HG03342 (cell line): ENCODE measurements at regions not wholly inside any gene's neighbourhood (a gene's known extent, or its start where the extent isn't known, plus 50 kb on each side); places are given as distances from the start of the nearest gene placed in this dataset.
"Not testable (repeated sequence)": the region's sequence is repeated elsewhere in the genome, so short reads cannot be mapped to it uniquely, and the experiment has no call there.

Experiments used
- ATAC-seq: cut with Tn5 transposase; IDR thresholded peaks from one replicate; pipeline ENCODE4 v1.9.1; 2021; ENCODE audit warnings: mild to moderate bottlenecking, moderate library complexity; ENCODE audit not compliant: unreplicated experiment

- no peak for ATAC-seq
Observed at GRCh38 chr3:101141135-101141534, 147.9 kb upstream of the ABI3BP start.

GRCh38 chr3:101138817-101139216 is 145.6 kb upstream of the ABI3BP start:
- no peak for ATAC-seq

GRCh38 chr3:101134331-101134730 is 141.1 kb upstream of the ABI3BP start:
- no peak for ATAC-seq

GRCh38 chr3:101133652-101134051 is 140.4 kb upstream of the ABI3BP start:
- ATAC-seq: peak; percentile 66

- not testable (repeated sequence) for ATAC-seq
Observed at GRCh38 chr3:101133197-101133596, 140.0 kb upstream of the ABI3BP start.

- no peak for ATAC-seq
Observed at GRCh38 chr3:101131767-101132166, 138.5 kb upstream of the ABI3BP start.

- no peak for ATAC-seq
Observed at GRCh38 chr3:101128786-101129185, 135.6 kb upstream of the ABI3BP start.

- no peak for ATAC-seq
Observed at GRCh38 chr3:101128001-101128400, 134.8 kb upstream of the ABI3BP start.

- no peak for ATAC-seq
Observed at GRCh38 chr3:101124125-101124524, 130.9 kb upstream of the ABI3BP start.

GRCh38 chr3:101123081-101123480 is 129.9 kb upstream of the ABI3BP start:
- no peak for ATAC-seq

- no peak for ATAC-seq
Observed at GRCh38 chr3:101122681-101123080, 129.5 kb upstream of the ABI3BP start.

GRCh38 chr3:101120039-101120438 is 126.8 kb upstream of the ABI3BP start:
- no peak for ATAC-seq

GRCh38 chr3:101119535-101119934 is 126.3 kb upstream of the ABI3BP start:
- no peak for ATAC-seq

GRCh38 chr3:101117980-101118379 is 124.8 kb upstream of the ABI3BP start:
- no peak for ATAC-seq

- ATAC-seq: no peak
Observed at GRCh38 chr3:101117465-101117864, 124.2 kb upstream of the ABI3BP start.

GRCh38 chr3:101110295-101110694 is 117.1 kb upstream of the ABI3BP start:
- ATAC-seq: not testable (repeated sequence)

- ATAC-seq: no peak
Observed at GRCh38 chr3:101104321-101104720, 111.1 kb upstream of the ABI3BP start.

- no peak for ATAC-seq
Observed at GRCh38 chr3:101102678-101103296, 109.6 kb upstream of the ABI3BP start.

- ATAC-seq: no peak
Observed at GRCh38 chr3:101100361-101101009, 107.3 kb upstream of the ABI3BP start.

GRCh38 chr3:101099791-101100190 is 106.6 kb upstream of the ABI3BP start:
- no peak for ATAC-seq

GRCh38 chr3:101096444-101096843 is 103.2 kb upstream of the ABI3BP start:
- ATAC-seq: no peak

GRCh38 chr3:101095693-101096430 is 102.6 kb upstream of the ABI3BP start:
- no peak for ATAC-seq
